Activated CD4-positive, alpha-beta T cell treated with anti-CD3 and anti-CD28 coated beads for 4 hours (primary cell): ENCODE measurements at regions not wholly inside any gene's neighbourhood (a gene's known extent, or its start where the extent isn't known, plus 50 kb on each side); places are given as distances from the start of the nearest gene placed in this dataset.
"Not testable (repeated sequence)": the region's sequence is repeated elsewhere in the genome, so short reads cannot be mapped to it uniquely, and the experiment has no call there.

ENCODE experiments used
- DNase-seq, 2 donors: peaks; one replicate each; pipeline ENCODE4 v3.0.0-alpha.2; 2020

GRCh38 chr3:153448151-153448829 lies 286.3 kb downstream of the RAP2B start:
- no peak for DNase-seq

GRCh38 chr3:153456833-153457545 lies 295.0 kb downstream of the RAP2B start:
- no peak for DNase-seq

GRCh38 chr3:153458881-153459280 lies 296.9 kb downstream of the RAP2B start:
- no peak for DNase-seq

GRCh38 chr3:153462545-153462944 lies 300.5 kb downstream of the RAP2B start:
- DNase-seq = no peak

GRCh38 chr3:153463895-153464294 lies 301.9 kb downstream of the RAP2B start:
- no peak for DNase-seq

- no peak for DNase-seq
Observed at GRCh38 chr3:153469162-153469561, 307.1 kb downstream of the RAP2B start.

- DNase-seq = no peak
Observed at GRCh38 chr3:153484842-153485241, 322.8 kb downstream of the RAP2B start.

GRCh38 chr3:153495422-153495821 lies 333.4 kb downstream of the RAP2B start:
- DNase-seq = no peak

GRCh38 chr3:153502682-153503081 lies 340.7 kb downstream of the RAP2B start:
- DNase-seq = no peak

GRCh38 chr3:153503873-153504272 lies 341.8 kb downstream of the RAP2B start:
- no peak for DNase-seq

- not testable (repeated sequence) for DNase-seq
Observed at GRCh38 chr3:153506205-153506604, 344.2 kb downstream of the RAP2B start.

- not testable (repeated sequence) for DNase-seq
Observed at GRCh38 chr3:153506686-153507085, 344.7 kb downstream of the RAP2B start.

- peak; percentile 4 to 9 for DNase-seq
Observed at GRCh38 chr3:153513236-153513635, 351.2 kb downstream of the RAP2B start.

GRCh38 chr3:153528473-153528872 lies 366.4 kb downstream of the RAP2B start:
- no peak for DNase-seq

- DNase-seq = no peak
Observed at GRCh38 chr3:153539263-153539662, 377.2 kb downstream of the RAP2B start.

- no peak for DNase-seq
Observed at GRCh38 chr3:153545471-153545870, 383.4 kb downstream of the RAP2B start.

GRCh38 chr3:153547970-153548369 lies 385.9 kb downstream of the RAP2B start:
- no peak for DNase-seq

- not testable (repeated sequence) for DNase-seq
Observed at GRCh38 chr3:153549686-153550085, 387.7 kb downstream of the RAP2B start.

- no peak for DNase-seq
Observed at GRCh38 chr3:153551536-153552285, 389.7 kb downstream of the RAP2B start.

GRCh38 chr3:153552887-153553604 lies 391.0 kb downstream of the RAP2B start:
- DNase-seq = no peak

GRCh38 chr3:153553605-153553945 lies 391.5 kb downstream of the RAP2B start:
- no peak for DNase-seq

GRCh38 chr3:153555919-153556318 lies 393.9 kb downstream of the RAP2B start:
- DNase-seq = no peak

- not testable (repeated sequence) for DNase-seq
Observed at GRCh38 chr3:153559366-153559765, 397.3 kb downstream of the RAP2B start.
